ENCODE measurements at regions not wholly inside any gene's neighbourhood (a gene's known extent, or its start where the extent isn't known, plus 50 kb on each side); places are given as distances from the start of the nearest gene placed in this dataset.

DNA sequence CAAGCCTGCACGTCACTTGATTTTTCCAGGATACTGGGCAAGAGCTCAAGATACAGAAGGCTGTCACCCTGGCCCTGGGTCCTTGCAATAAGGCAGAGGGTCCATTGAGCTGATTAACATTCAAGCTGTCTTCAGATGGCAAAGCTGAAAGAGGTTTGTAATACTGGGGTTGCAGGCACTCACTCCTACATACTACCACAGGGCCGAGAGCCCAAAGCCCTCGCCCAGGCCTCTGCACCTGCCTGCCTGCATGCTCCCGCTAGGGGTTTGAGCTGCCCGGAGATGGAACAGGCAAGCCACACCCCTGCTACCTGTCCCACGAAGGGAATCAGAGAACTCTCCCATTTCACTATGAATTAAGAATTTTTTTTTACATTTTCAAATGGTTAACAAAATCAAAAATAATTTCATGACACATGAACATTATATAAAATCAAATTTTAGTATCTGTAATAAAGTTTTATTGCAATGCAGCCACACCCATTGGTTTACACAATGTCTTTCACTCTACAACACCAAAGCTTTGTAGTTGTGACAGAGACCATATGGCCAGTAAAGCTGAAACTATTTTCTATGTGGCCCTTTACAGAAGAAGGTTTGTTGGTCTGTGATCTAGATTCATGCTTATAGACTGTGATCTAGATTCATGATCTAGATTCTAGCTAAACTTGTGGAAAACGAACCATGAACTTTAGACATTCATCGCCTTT is 530.4 kb upstream of the IGFBP7 start:
- no peak for DNase-seq
- Histone ChIP-seq H3F3A (replicated peaks; ENCODE audit: insufficient read depth) (no peaks in the 10 kb centered on the region), H3K36me3 (replicated peaks in 1 of 2; ENCODE audit: control insufficient read depth in 1 of 2, insufficient read depth in 2 of 2, low read length in 1 of 2) (no peaks in the 10 kb centered on the region), H3K27me3 (ENCODE audit: insufficient read depth) (no peaks in the 10 kb centered on the region), H4K20me1 (ENCODE audit: insufficient read depth) (no peaks in the 10 kb centered on the region), H3K27ac (ENCODE audit: low read depth in 2 of 2, low read length in 1 of 2) (no peak overlapping the region), H3K79me2 (ENCODE audit: insufficient read depth) (no peaks in the 10 kb centered on the region), H3K4me3 (ENCODE audit: low read depth in 2 of 2, low read length in 1 of 2) (no peak overlapping the region), H2AFZ (ENCODE audit: low read depth) (no peak overlapping the region), H3K4me1 (ENCODE audit: control insufficient read depth in 1 of 2, insufficient read depth in 2 of 2, low read depth in 1 of 2, low read length in 1 of 2) (no peaks in the 10 kb centered on the region), H3K9me2 (no peaks in the 10 kb centered on the region), H3K9ac (no peak overlapping the region), H3K9me3 (no peaks in the 10 kb centered on the region), H3K4me2 (no peak overlapping the region)
- TF ChIP-seq NFIC (IDR thresholded peaks at IDR 0.05; ENCODE audit: borderline replicate concordance): no peak
- no peak for TF ChIP-seq GATA2 (CRISPR knock-in tag; IDR thresholded peaks at IDR 0.05)
- no peak for TF ChIP-seq NRF1 (IDR thresholded peaks at IDR 0.05; ENCODE audit: low read depth, low read length)
- no peak for TF ChIP-seq ELF1 (IDR thresholded peaks at IDR 0.05)
- TF ChIP-seq EP300 (IDR thresholded peaks at IDR 0.05; ENCODE audit: borderline replicate concordance in 1 of 2, low read depth in 1 of 2, low read length in 1 of 2): no peak
- TF ChIP-seq, protein P1, sequence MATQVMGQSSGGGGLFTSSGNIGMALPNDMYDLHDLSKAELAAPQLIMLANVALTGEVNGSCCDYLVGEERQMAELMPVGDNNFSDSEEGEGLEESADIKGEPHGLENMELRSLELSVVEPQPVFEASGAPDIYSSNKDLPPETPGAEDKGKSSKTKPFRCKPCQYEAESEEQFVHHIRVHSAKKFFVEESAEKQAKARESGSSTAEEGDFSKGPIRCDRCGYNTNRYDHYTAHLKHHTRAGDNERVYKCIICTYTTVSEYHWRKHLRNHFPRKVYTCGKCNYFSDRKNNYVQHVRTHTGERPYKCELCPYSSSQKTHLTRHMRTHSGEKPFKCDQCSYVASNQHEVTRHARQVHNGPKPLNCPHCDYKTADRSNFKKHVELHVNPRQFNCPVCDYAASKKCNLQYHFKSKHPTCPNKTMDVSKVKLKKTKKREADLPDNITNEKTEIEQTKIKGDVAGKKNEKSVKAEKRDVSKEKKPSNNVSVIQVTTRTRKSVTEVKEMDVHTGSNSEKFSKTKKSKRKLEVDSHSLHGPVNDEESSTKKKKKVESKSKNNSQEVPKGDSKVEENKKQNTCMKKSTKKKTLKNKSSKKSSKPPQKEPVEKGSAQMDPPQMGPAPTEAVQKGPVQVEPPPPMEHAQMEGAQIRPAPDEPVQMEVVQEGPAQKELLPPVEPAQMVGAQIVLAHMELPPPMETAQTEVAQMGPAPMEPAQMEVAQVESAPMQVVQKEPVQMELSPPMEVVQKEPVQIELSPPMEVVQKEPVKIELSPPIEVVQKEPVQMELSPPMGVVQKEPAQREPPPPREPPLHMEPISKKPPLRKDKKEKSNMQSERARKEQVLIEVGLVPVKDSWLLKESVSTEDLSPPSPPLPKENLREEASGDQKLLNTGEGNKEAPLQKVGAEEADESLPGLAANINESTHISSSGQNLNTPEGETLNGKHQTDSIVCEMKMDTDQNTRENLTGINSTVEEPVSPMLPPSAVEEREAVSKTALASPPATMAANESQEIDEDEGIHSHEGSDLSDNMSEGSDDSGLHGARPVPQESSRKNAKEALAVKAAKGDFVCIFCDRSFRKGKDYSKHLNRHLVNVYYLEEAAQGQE (IDR thresholded peaks at IDR 0.05; ENCODE audit: low read depth, low read length): no peak
- TF ChIP-seq CHD2 (IDR thresholded peaks at IDR 0.05; ENCODE audit: low read length, partially characterized antibody): no peak
- no peak for TF ChIP-seq POLR2AphosphoS5 (IDR thresholded peaks at IDR 0.05; ENCODE audit: low read depth, low read length)
- no peak for TF ChIP-seq ZBTB33 (IDR thresholded peaks at IDR 0.05; ENCODE audit: borderline replicate concordance, low read depth)
- no peak for TF ChIP-seq SMC3 (IDR thresholded peaks at IDR 0.05; ENCODE audit: low read depth, low read length)
- TF ChIP-seq TAF1 (IDR thresholded peaks at IDR 0.05; ENCODE audit: borderline replicate concordance, low read depth, low read length): no peak
- WGBS (ENCODE audit: low lambda C conversion rate): 37% methylated on average over 8 of the region's 8 CpGs
- POLR2A ChIA-PET: no interaction called here
- CTCF ChIA-PET: no interaction called here

Measured in SK-N-SH (cell line).